SK-N-SH treated with all-trans-retinoic acid at 6 μM for 48 hours (cell line): ENCODE measurements at regions not wholly inside any gene's neighbourhood (a gene's known extent, or its start where the extent isn't known, plus 50 kb on each side); places are given as distances from the start of the nearest gene placed in this dataset.

ENCODE experiments used
- ATAC-seq: fragments of 200-7000 bp; cut with Tn5 transposase; 3 replicates; pipeline ENCODE4 v1.9.1; 2020; ENCODE audit warnings: mild to moderate bottlenecking, moderate library complexity
- ARNTL ChIP-seq: fragments of 450-650 bp; formaldehyde crosslinking; IDR thresholded peaks from 2 replicates; pipeline ENCODE4 v1.5.0; 2020; ENCODE audit warnings: low read depth, mild to moderate bottlenecking, moderate library complexity, borderline replicate concordance
- BACH2 ChIP-seq: fragments of 250-450 bp; sonication (Bioruptor Pico); IDR thresholded peaks from 2 replicates; pipeline ENCODE4 v1.9.0; 2021; ENCODE audit warnings: mild to moderate bottlenecking, borderline replicate concordance
- ESRRG ChIP-seq: fragments of 250-450 bp; sonication (Bioruptor Pico); IDR thresholded peaks from 2 replicates; pipeline ENCODE4 v1.6.1; 2021; ENCODE audit warnings: mild to moderate bottlenecking
- GLIS3 ChIP-seq: fragments of 250-450 bp; sonication (Bioruptor Pico); IDR thresholded peaks from 2 replicates; pipeline ENCODE4 v1.5.0; 2020; ENCODE audit warnings: mild to moderate bottlenecking, moderate library complexity
- ISL1 ChIP-seq: fragments of 250-450 bp; sonication (Bioruptor Pico); IDR thresholded peaks from 2 replicates; pipeline ENCODE4 v2.1.2; 2022; ENCODE audit warnings: mild to moderate bottlenecking, moderate library complexity
- OSR1 ChIP-seq: fragments of 250-450 bp; sonication (Bioruptor Pico); IDR thresholded peaks from 2 replicates; pipeline ENCODE4 v1.8.0; 2022; ENCODE audit warnings: moderate library complexity, mild to moderate bottlenecking, inconsistent platforms
- PPARA ChIP-seq: fragments of 250-450 bp; sonication (Bioruptor Pico); IDR thresholded peaks from 2 replicates; pipeline ENCODE4 v1.5.0; 2020; ENCODE audit warnings: mild to moderate bottlenecking, borderline replicate concordance
- SNAI2 ChIP-seq: fragments of 250-450 bp; sonication (Bioruptor Pico); IDR thresholded peaks from 2 replicates; pipeline ENCODE4 v1.5.0; 2020; ENCODE audit warnings: mild to moderate bottlenecking, moderate library complexity
- TCF4 ChIP-seq: fragments of 250-450 bp; sonication (Bioruptor Pico); IDR thresholded peaks from 2 replicates; pipeline ENCODE4 v1.8.0; 2021; ENCODE audit warnings: mild to moderate bottlenecking, moderate library complexity, borderline replicate concordance
- TOX ChIP-seq: fragments of 250-450 bp; sonication (Bioruptor Pico); IDR thresholded peaks from 2 replicates; pipeline ENCODE4 v1.8.0; 2021; ENCODE audit warnings: mild to moderate bottlenecking, moderate library complexity, borderline replicate concordance
- ZC3H10 ChIP-seq: fragments of 250-450 bp; sonication (Bioruptor Pico); IDR thresholded peaks from 2 replicates; pipeline ENCODE4 v1.5.1; 2021; ENCODE audit warnings: mild to moderate bottlenecking, moderate library complexity
- ZFP3 ChIP-seq: fragments of 250-450 bp; sonication (Bioruptor Pico); IDR thresholded peaks from 2 replicates; pipeline ENCODE4 v1.5.0; 2020; ENCODE audit warnings: mild to moderate bottlenecking, moderate library complexity
- ZFP30 ChIP-seq: fragments of 450-650 bp; formaldehyde crosslinking; IDR thresholded peaks from 2 replicates; pipeline ENCODE4 v1.5.0; 2022; ENCODE audit warnings: mild to moderate bottlenecking, moderate library complexity
- ZNF8 ChIP-seq: fragments of 450-650 bp; formaldehyde crosslinking; IDR thresholded peaks from 2 replicates; pipeline ENCODE4 v1.5.0; 2020; ENCODE audit warnings: mild to moderate bottlenecking, moderate library complexity
- TF ChIP-seq, protein P1 (sequence below): fragments of 250-450 bp; sonication (Bioruptor Pico); IDR thresholded peaks from 2 replicates; pipeline ENCODE4 v1.8.0; 2020; ENCODE audit warnings: mild to moderate bottlenecking, moderate library complexity, borderline replicate concordance
- TF ChIP-seq, protein P2 (sequence below): fragments of 250-450 bp; sonication (Bioruptor Pico); IDR thresholded peaks from 2 replicates; pipeline ENCODE4 v1.5.0; 2020; ENCODE audit warnings: mild to moderate bottlenecking, moderate library complexity
- TF ChIP-seq, protein P3 (sequence below): fragments of 250-450 bp; sonication (Bioruptor Pico); IDR thresholded peaks from 2 replicates; pipeline ENCODE4 v1.8.0; 2021; ENCODE audit warnings: low read depth, mild to moderate bottlenecking, moderate library complexity, borderline replicate concordance
- TF ChIP-seq, protein P4 (sequence below): fragments of 250-450 bp; sonication (Bioruptor Pico); IDR thresholded peaks from 2 replicates; pipeline ENCODE4 v1.5.1; 2021; ENCODE audit warnings: mild to moderate bottlenecking, moderate library complexity
- TF ChIP-seq, protein P5 (sequence below): fragments of 250-450 bp; sonication (Bioruptor Pico); IDR thresholded peaks from 2 replicates; pipeline ENCODE4 v1.5.1; 2020; ENCODE audit warnings: low read depth, mild to moderate bottlenecking, moderate library complexity

DNA sequence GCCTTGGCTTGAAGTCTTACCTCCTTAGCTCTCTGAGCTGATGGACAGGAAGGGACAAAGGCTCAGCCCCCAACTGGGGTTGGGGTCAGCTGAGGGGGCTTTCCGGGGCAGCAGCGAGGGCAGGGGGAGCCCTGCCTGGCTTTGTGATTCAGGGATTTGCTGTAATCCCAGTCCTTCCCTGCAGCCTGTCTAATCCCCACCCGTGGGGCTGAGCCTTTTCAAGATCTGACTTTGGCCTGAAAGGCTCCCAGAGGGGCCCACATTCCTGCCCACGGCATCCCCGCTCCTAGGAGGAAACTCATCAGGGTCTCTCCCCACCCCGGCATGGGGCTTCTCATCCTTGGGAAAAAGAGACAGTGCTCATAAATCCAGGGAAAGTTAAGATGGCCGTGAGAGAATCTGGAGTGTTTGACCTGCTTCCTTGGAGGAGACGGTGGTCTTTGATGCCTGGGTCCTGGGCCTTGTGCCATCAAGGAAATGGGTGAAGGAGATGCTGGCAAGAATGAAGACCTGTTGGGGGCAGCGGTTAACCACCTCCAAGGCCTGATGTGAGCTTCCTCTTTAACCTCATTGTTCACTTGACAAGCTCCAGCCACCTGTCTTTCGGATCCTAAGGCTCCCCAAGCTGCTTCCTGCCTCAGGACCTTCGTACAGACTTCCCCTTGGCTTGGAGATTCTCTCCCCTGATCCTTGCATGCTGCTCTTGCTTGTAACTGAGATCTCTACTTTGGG, 83.1 kb upstream of the WNT4 start (continued):
- TF ChIP-seq, protein P1, sequence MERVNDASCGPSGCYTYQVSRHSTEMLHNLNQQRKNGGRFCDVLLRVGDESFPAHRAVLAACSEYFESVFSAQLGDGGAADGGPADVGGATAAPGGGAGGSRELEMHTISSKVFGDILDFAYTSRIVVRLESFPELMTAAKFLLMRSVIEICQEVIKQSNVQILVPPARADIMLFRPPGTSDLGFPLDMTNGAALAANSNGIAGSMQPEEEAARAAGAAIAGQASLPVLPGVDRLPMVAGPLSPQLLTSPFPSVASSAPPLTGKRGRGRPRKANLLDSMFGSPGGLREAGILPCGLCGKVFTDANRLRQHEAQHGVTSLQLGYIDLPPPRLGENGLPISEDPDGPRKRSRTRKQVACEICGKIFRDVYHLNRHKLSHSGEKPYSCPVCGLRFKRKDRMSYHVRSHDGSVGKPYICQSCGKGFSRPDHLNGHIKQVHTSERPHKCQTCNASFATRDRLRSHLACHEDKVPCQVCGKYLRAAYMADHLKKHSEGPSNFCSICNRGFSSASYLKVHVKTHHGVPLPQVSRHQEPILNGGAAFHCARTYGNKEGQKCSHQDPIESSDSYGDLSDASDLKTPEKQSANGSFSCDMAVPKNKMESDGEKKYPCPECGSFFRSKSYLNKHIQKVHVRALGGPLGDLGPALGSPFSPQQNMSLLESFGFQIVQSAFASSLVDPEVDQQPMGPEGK (CRISPR knock-in tag): no peak
- no peak for TF ChIP-seq ZFP3
- TF ChIP-seq ZFP30: no peak
- TF ChIP-seq ESRRG (CRISPR knock-in tag): no peak
- no peak for TF ChIP-seq ISL1 (CRISPR knock-in tag)
- TF ChIP-seq, protein P2, sequence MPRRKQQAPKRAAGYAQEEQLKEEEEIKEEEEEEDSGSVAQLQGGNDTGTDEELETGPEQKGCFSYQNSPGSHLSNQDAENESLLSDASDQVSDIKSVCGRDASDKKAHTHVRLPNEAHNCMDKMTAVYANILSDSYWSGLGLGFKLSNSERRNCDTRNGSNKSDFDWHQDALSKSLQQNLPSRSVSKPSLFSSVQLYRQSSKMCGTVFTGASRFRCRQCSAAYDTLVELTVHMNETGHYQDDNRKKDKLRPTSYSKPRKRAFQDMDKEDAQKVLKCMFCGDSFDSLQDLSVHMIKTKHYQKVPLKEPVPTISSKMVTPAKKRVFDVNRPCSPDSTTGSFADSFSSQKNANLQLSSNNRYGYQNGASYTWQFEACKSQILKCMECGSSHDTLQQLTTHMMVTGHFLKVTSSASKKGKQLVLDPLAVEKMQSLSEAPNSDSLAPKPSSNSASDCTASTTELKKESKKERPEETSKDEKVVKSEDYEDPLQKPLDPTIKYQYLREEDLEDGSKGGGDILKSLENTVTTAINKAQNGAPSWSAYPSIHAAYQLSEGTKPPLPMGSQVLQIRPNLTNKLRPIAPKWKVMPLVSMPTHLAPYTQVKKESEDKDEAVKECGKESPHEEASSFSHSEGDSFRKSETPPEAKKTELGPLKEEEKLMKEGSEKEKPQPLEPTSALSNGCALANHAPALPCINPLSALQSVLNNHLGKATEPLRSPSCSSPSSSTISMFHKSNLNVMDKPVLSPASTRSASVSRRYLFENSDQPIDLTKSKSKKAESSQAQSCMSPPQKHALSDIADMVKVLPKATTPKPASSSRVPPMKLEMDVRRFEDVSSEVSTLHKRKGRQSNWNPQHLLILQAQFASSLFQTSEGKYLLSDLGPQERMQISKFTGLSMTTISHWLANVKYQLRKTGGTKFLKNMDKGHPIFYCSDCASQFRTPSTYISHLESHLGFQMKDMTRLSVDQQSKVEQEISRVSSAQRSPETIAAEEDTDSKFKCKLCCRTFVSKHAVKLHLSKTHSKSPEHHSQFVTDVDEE (CRISPR knock-in tag): no peak
- TF ChIP-seq SNAI2 (CRISPR knock-in tag): no peak

DNA sequence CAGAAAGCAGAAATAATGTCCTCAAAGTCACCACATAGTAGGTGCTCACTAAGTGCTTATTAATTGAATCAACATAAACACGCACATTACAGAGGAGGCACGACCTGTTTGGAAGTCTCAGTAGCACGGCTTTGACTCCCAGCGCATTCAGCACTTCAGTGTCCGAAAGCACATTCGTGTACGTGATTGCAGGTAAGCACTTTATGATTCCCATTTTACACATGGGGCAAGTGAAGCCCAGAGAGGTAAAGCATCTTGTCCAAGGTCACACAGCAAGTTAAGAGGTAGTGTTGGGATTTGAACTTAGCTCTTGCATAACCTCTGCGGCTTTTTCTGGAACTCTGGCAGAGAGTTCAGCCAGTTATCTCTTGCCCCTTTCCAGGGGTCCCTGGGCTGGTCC, 85.2 kb upstream of the WNT4 start:
- no peak for TF ChIP-seq ISL1 (CRISPR knock-in tag)
- TF ChIP-seq OSR1: no peak
- TF ChIP-seq ARNTL: no peak
- no peak for TF ChIP-seq ZNF8 (CRISPR knock-in tag)
- no peak for TF ChIP-seq SNAI2 (CRISPR knock-in tag)
- no peak for TF ChIP-seq ZC3H10 (CRISPR knock-in tag)
- TF ChIP-seq, protein P3, sequence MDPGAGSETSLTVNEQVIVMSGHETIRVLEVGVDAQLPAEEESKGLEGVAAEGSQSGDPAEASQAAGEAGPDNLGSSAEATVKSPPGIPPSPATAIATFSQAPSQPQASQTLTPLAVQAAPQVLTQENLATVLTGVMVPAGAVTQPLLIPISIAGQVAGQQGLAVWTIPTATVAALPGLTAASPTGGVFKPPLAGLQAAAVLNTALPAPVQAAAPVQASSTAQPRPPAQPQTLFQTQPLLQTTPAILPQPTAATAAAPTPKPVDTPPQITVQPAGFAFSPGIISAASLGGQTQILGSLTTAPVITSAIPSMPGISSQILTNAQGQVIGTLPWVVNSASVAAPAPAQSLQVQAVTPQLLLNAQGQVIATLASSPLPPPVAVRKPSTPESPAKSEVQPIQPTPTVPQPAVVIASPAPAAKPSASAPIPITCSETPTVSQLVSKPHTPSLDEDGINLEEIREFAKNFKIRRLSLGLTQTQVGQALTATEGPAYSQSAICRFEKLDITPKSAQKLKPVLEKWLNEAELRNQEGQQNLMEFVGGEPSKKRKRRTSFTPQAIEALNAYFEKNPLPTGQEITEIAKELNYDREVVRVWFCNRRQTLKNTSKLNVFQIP (CRISPR knock-in tag): no peak
- TF ChIP-seq, protein P2 (CRISPR knock-in tag): no peak
- no peak for TF ChIP-seq ZFP30
- no peak for TF ChIP-seq GLIS3
- TF ChIP-seq BACH2 (CRISPR knock-in tag): no peak
- TF ChIP-seq, protein P4, sequence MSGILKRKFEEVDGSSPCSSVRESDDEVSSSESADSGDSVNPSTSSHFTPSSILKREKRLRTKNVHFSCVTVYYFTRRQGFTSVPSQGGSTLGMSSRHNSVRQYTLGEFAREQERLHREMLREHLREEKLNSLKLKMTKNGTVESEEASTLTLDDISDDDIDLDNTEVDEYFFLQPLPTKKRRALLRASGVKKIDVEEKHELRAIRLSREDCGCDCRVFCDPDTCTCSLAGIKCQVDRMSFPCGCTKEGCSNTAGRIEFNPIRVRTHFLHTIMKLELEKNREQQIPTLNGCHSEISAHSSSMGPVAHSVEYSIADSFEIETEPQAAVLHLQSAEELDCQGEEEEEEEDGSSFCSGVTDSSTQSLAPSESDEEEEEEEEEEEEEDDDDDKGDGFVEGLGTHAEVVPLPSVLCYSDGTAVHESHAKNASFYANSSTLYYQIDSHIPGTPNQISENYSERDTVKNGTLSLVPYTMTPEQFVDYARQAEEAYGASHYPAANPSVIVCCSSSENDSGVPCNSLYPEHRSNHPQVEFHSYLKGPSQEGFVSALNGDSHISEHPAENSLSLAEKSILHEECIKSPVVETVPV (CRISPR knock-in tag): no peak
- TF ChIP-seq, all 23 proteins: peak for 0
- no peak for ATAC-seq

DNA sequence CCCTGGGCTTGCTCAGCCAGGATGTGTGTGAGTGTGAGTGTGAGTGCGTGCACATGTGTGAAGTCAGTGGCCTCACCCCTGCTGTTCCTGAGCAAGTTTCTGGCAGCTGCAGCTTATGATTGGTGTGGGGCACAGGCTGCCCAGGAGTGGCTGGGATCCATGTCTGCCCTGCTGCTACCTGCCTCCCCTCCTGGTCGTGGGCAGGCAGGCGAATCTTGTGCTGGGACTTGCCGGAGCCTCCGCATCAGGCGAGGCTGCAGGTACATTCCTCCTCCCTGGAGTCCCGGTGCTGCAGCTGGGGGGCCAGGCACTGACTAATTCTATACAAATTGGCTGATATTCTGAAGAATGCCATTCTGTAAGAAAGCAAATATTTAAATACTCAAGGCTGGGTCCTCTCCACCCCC, 85.6 kb upstream of the WNT4 start:
- no peak for ATAC-seq
- TF ChIP-seq PPARA (no peak), GLIS3 (no peak), TOX (CRISPR knock-in tag) (no peak), TCF4 (no peak), ESRRG (CRISPR knock-in tag) (no peak), ZC3H10 (CRISPR knock-in tag) (no peak), OSR1 (no peak), ZFP3 (no peak), ZFP30 (no peak), ARNTL (no peak)
- TF ChIP-seq, protein P2 (CRISPR knock-in tag): no peak
- TF ChIP-seq, protein P5, sequence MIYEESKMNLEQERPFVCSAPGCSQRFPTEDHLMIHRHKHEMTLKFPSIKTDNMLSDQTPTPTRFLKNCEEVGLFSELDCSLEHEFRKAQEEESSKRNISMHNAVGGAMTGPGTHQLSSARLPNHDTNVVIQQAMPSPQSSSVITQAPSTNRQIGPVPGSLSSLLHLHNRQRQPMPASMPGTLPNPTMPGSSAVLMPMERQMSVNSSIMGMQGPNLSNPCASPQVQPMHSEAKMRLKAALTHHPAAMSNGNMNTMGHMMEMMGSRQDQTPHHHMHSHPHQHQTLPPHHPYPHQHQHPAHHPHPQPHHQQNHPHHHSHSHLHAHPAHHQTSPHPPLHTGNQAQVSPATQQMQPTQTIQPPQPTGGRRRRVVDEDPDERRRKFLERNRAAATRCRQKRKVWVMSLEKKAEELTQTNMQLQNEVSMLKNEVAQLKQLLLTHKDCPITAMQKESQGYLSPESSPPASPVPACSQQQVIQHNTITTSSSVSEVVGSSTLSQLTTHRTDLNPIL (CRISPR knock-in tag): no peak
- TF ChIP-seq, protein P4 (CRISPR knock-in tag): no peak
